OCI-LY1 (cell line): ENCODE measurements at regions not wholly inside any gene's neighbourhood (a gene's known extent, or its start where the extent isn't known, plus 50 kb on each side); places are given as distances from the start of the nearest gene placed in this dataset.

Source experiments
- H2AFZ ChIP-seq: fragments of 200-600 bp; sonication (generic), shearing (Covaris generic); 2 replicates; pipeline ENCODE4 v1.6.0; 2014; ENCODE audit warnings: antibody characterized with exemption, mild to moderate bottlenecking, low read length
- H3F3A ChIP-seq: fragments of 200-600 bp; sonication (generic), shearing (Covaris generic); 2 replicates; pipeline ENCODE4 v1.6.0; 2014; ENCODE audit warnings: mild to moderate bottlenecking, antibody characterized with exemption, low read length, moderate library complexity; ENCODE audit not compliant: insufficient read depth
- H3K27ac ChIP-seq: fragments of 200-600 bp; sonication (generic); 2 replicates; pipeline ENCODE4 v1.5.1; 2014; ENCODE audit warnings: low read length, mixed run types, mild to moderate bottlenecking, low read depth; ENCODE audit not compliant: poor library complexity, severe bottlenecking
- H3K27me3 ChIP-seq: fragments of 200-600 bp; sonication (generic); 2 replicates; pipeline ENCODE4 v1.6.0; 2014; ENCODE audit warnings: antibody characterized with exemption, mild to moderate bottlenecking, low read length, moderate library complexity; ENCODE audit not compliant: insufficient read depth
- H3K36me3 ChIP-seq: fragments of 200-600 bp; sonication (generic); 2 replicates; pipeline ENCODE4 v1.6.1; 2014; ENCODE audit warnings: mild to moderate bottlenecking, antibody characterized with exemption, low read length, moderate library complexity, mixed read lengths; ENCODE audit not compliant: insufficient read depth
- H3K4me1 ChIP-seq: fragments of 200-600 bp; sonication (generic); 2 replicates; pipeline ENCODE4 v1.5.1; 2014; ENCODE audit warnings: mild to moderate bottlenecking, low read length, moderate library complexity; ENCODE audit not compliant: insufficient read depth, severe bottlenecking
- H3K4me2 ChIP-seq: fragments of 200-600 bp; sonication (generic), shearing (Covaris generic); 2 replicates; pipeline ENCODE4 v1.6.1; 2014; ENCODE audit warnings: low read length
- H3K4me3 ChIP-seq: fragments of 200-600 bp; sonication (generic); 2 replicates; pipeline ENCODE4 v1.5.1; 2014; ENCODE audit warnings: low read length, low read depth, mild to moderate bottlenecking, mixed read lengths; ENCODE audit not compliant: poor library complexity, severe bottlenecking
- H3K79me2 ChIP-seq: fragments of 200-600 bp; shearing (Covaris generic); 2 replicates; pipeline ENCODE4 v1.6.1; 2016; ENCODE audit warnings: mixed run types, low read length, mixed read lengths; ENCODE audit not compliant: insufficient read depth
- H3K9ac ChIP-seq: fragments of 200-600 bp; sonication (generic), shearing (Covaris generic); 2 replicates; pipeline ENCODE4 v1.6.1; 2014; ENCODE audit warnings: mild to moderate bottlenecking, low read length, mixed read lengths
- H3K9me2 ChIP-seq: fragments of 200-600 bp; sonication (generic), shearing (Covaris generic); 2 replicates; pipeline ENCODE4 v1.6.1; 2014; ENCODE audit warnings: low read depth, mild to moderate bottlenecking, low read length, mixed read lengths
- H3K9me3 ChIP-seq: fragments of 200-600 bp; shearing (Covaris generic); 2 replicates; pipeline ENCODE4 v1.6.1; 2014; ENCODE audit warnings: low read length, mixed read lengths
- H4K20me1 ChIP-seq: fragments of 200-600 bp; sonication (generic), shearing (Covaris generic); 2 replicates; pipeline ENCODE4 v1.6.0; 2016; ENCODE audit warnings: mild to moderate bottlenecking, low read length; ENCODE audit not compliant: insufficient read depth
- CTCF ChIP-seq: fragments of 200-600 bp; sonication (generic), shearing (Covaris generic); IDR thresholded peaks from 2 replicates; pipeline ENCODE4 v1.5.1; 2017; ENCODE audit warnings: mild to moderate bottlenecking, antibody characterized with exemption, low read length, moderate library complexity, mixed read lengths
- EZH2 ChIP-seq: fragments of 200-600 bp; sonication (generic), shearing (Covaris generic); IDR thresholded peaks from 2 replicates; pipeline ENCODE4 v1.8.0; 2017; ENCODE audit warnings: borderline replicate concordance, mixed run types, mild to moderate bottlenecking, antibody characterized with exemption, low read length, moderate library complexity, mixed read lengths

GRCh38 chr4:108429662-108430061 is 190.7 kb upstream of the RPL34 start:
- Histone ChIP-seq H3K9me3 (no peaks in the 10 kb centered on the region), H4K20me1 (no peaks in the 10 kb centered on the region), H3K4me3 (no peak overlapping the region), H3K27me3 (no peaks in the 10 kb centered on the region), H3F3A (no peaks in the 10 kb centered on the region), H3K9me2 (no peaks in the 10 kb centered on the region), H3K4me1 (no peaks in the 10 kb centered on the region), H3K36me3 (no peaks in the 10 kb centered on the region), H3K79me2 (no peaks in the 10 kb centered on the region), H3K27ac (no peak overlapping the region), H3K9ac (no peak overlapping the region), H3K4me2 (no peak overlapping the region), H2AFZ (no peak overlapping the region)
- TF ChIP-seq CTCF, result no peak
- no peak for TF ChIP-seq EZH2

GRCh38 chr4:108428923-108429322 is 191.5 kb upstream of the RPL34 start:
- no peaks in the 10 kb centered on the region for H3K27me3 ChIP-seq
- no peak for TF ChIP-seq CTCF
- no peak for TF ChIP-seq EZH2

GRCh38 chr4:108427946-108428485 is 192.4 kb upstream of the RPL34 start:
- Histone ChIP-seq H3K4me3 (no peak overlapping the region), H3K4me2 (no peak overlapping the region), H3F3A (no peaks in the 10 kb centered on the region), H3K9me3 (no peaks in the 10 kb centered on the region), H3K4me1 (no peaks in the 10 kb centered on the region), H3K36me3 (no peaks in the 10 kb centered on the region), H4K20me1 (no peaks in the 10 kb centered on the region), H3K27ac (no peak overlapping the region), H3K9ac (no peak overlapping the region), H2AFZ (no peak overlapping the region), H3K27me3 (no peaks in the 10 kb centered on the region), H3K9me2 (no peaks in the 10 kb centered on the region), H3K79me2 (no peaks in the 10 kb centered on the region)
- TF ChIP-seq CTCF (no peak), EZH2 (no peak)

More at GRCh38 chr4:108428923-108429322, 191.5 kb upstream of the RPL34 start:
- H3K4me3 ChIP-seq, result no peak overlapping the region
- H3K9me2 ChIP-seq, result no peaks in the 10 kb centered on the region
- no peak overlapping the region for H3K4me2 ChIP-seq
- no peaks in the 10 kb centered on the region for H3K36me3 ChIP-seq
- no peak overlapping the region for H3K9ac ChIP-seq
- no peaks in the 10 kb centered on the region for H3K4me1 ChIP-seq
- H3K79me2 ChIP-seq, result no peaks in the 10 kb centered on the region
- H3F3A ChIP-seq, result no peaks in the 10 kb centered on the region
- no peak overlapping the region for H2AFZ ChIP-seq
- H4K20me1 ChIP-seq, result no peaks in the 10 kb centered on the region
- H3K27ac ChIP-seq, result no peak overlapping the region
- no peaks in the 10 kb centered on the region for H3K9me3 ChIP-seq
